ENCODE measurements at regions not wholly inside any gene's neighbourhood (a gene's known extent, or its start where the extent isn't known, plus 50 kb on each side); places are given as distances from the start of the nearest gene placed in this dataset.

DNA sequence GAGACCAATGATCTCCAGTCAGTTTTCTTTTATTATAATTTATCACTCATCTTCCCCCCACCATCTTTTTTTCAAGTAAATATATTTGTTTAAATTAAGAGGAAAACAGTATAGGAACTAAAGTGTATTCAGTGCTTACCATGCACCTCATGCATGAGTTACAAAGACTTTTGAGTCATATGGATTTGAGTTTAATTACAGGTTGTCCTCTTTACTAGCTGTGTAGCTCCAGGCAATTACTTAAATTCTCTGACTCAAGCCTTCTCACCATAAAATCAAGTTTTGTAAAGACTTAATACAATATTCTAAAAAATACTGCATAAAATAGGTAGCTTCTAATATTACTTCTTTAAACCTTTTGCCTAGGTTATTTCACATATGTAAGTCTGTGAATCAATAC is 251.3 kb downstream of the SLC16A7 start:
- TF ChIP-seq, protein P1, sequence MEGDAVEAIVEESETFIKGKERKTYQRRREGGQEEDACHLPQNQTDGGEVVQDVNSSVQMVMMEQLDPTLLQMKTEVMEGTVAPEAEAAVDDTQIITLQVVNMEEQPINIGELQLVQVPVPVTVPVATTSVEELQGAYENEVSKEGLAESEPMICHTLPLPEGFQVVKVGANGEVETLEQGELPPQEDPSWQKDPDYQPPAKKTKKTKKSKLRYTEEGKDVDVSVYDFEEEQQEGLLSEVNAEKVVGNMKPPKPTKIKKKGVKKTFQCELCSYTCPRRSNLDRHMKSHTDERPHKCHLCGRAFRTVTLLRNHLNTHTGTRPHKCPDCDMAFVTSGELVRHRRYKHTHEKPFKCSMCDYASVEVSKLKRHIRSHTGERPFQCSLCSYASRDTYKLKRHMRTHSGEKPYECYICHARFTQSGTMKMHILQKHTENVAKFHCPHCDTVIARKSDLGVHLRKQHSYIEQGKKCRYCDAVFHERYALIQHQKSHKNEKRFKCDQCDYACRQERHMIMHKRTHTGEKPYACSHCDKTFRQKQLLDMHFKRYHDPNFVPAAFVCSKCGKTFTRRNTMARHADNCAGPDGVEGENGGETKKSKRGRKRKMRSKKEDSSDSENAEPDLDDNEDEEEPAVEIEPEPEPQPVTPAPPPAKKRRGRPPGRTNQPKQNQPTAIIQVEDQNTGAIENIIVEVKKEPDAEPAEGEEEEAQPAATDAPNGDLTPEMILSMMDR (IDR thresholded peaks at IDR 0.05), result no peak
- TF ChIP-seq POLR2A (IDR thresholded peaks at IDR 0.05), result no peak

Measured in adrenal gland (tissue), 5 donors.